ENCODE measurements at regions not wholly inside any gene's neighbourhood (a gene's known extent, or its start where the extent isn't known, plus 50 kb on each side); places are given as distances from the start of the nearest gene placed in this dataset.

GRCh38 chrX:10090319-10090718 is 66.5 kb upstream of the CLCN4 start:
- H2BK20ac ChIP-seq (ENCODE audit: low read depth, low read length), result no peak overlapping the region
- dilution Hi-C loops (cut with HindIII; ENCODE audit: low sequenced_read_pairs, unreplicated experiment), result no loop called here
- no CpG with 5 or more reads among the region's 11 CpGs for WGBS, 2 experiments (ENCODE audit: extremely low coverage in 2 of 2, insufficient read length in 1 of 2)
- no peak overlapping the region for H3K4me3 ChIP-seq (ENCODE audit: insufficient read depth, low read depth, low read length)
- H3K27me3 ChIP-seq (ENCODE audit: control insufficient read depth, insufficient read depth, low read length), result no peaks in the 10 kb centered on the region
- no peak overlapping the region for H2BK120ac ChIP-seq (ENCODE audit: low read depth, low read length)
- no peak overlapping the region for H4K5ac ChIP-seq (ENCODE audit: low read depth, low read length)
- H3K18ac ChIP-seq (ENCODE audit: low read depth, low read length), result no peak overlapping the region
- peaks cover 8% of the 10 kb centered on the region for H3K36me3 ChIP-seq (ENCODE audit: control insufficient read depth, insufficient read depth, low read length)
- H3K14ac ChIP-seq (replicated peaks; ENCODE audit: low read depth, low read length), result no peak overlapping the region
- ATAC-seq (ENCODE audit: low read depth) (no peak), DNase-seq (peak; percentile 28)
- peaks cover 7% of the 10 kb centered on the region; the same call in 1 of the 2 replicates for H4K20me1 ChIP-seq (ENCODE audit: insufficient read depth, low read length)
- H3K9me3 ChIP-seq (ENCODE audit: control insufficient read depth, insufficient read depth, low read length), result no peaks in the 10 kb centered on the region
- no peak overlapping the region for H3K56ac ChIP-seq (ENCODE audit: extremely low read depth, insufficient read depth, low read length)
- H2AK9ac ChIP-seq (replicated peaks; ENCODE audit: low read depth, low read length, poor library complexity), result no peak overlapping the region
- no peak overlapping the region for H2AFZ ChIP-seq (replicated peaks; ENCODE audit: low read length, poor library complexity)
- in situ Hi-C loops (cut with MboI; ENCODE audit: low sequenced_read_pairs), result no loop called here
- no peak overlapping the region for H3K9ac ChIP-seq (ENCODE audit: low read depth, low read length)
- intact Hi-C loops (cut with micrococcal nuclease), result no loop called here
- H3K23ac ChIP-seq (ENCODE audit: low read depth, low read length), result no peak overlapping the region
- peaks cover 14% of the 10 kb centered on the region for H3K9me1 ChIP-seq (ENCODE audit: insufficient read depth, low read length)
- H2BK15ac ChIP-seq (ENCODE audit: low read depth, low read length), result no peak overlapping the region
- TF ChIP-seq CTCF (conservative IDR thresholded peaks at IDR 0.05; ENCODE audit: low read depth, low read length), result no peak
- peak; percentile 97 for TF ChIP-seq CEBPB (IDR thresholded peaks at IDR 0.05; ENCODE audit: low read depth, low read length)
- no peak for TF ChIP-seq MAZ (IDR thresholded peaks at IDR 0.05; ENCODE audit: borderline replicate concordance, low read depth, low read length)
- no peak overlapping the region for H3K4me2 ChIP-seq (ENCODE audit: low read depth, low read length)
- no peak overlapping the region for H3K27ac ChIP-seq (ENCODE audit: insufficient read depth, low read length)
- H3K4me1 ChIP-seq (ENCODE audit: control insufficient read depth, insufficient read depth, low read length), result peaks cover 9% of the 10 kb centered on the region
- H4K91ac ChIP-seq (ENCODE audit: insufficient read depth, low read depth, low read length), result no peak overlapping the region
- H3K4ac ChIP-seq (ENCODE audit: low read depth, low read length), result no peak overlapping the region
- H2BK5ac ChIP-seq (ENCODE audit: low read depth, low read length, poor library complexity, severe bottlenecking), result no peak overlapping the region
- no peak overlapping the region for H4K8ac ChIP-seq (ENCODE audit: low read depth in 2 of 2, low read length in 2 of 2)
- no peak overlapping the region for H2AK5ac ChIP-seq (ENCODE audit: low read depth, low read length)
- ChIA-PET POLR2A (ENCODE audit: unreplicated experiment) (no interaction called here), CTCF (interaction anchor here (0.8 to 1.3 kb wide), 3 partner anchors 13 to 29 kb away, joined by 3 read pairs; no protein-coding TSS in a partner anchor)
- H3K79me1 ChIP-seq (ENCODE audit: low read depth in 1 of 2, low read length in 2 of 2), result peaks cover 6 to 28% of the 10 kb centered on the region in 2 experiments; a peak in 3 of 4 replicates
- BruUV-seq (replicated peaks), result no TSS peak

All from IMR-90 (cell line).